WTC11 (cell line): ENCODE measurements at regions not wholly inside any gene's neighbourhood (a gene's known extent, or its start where the extent isn't known, plus 50 kb on each side); places are given as distances from the start of the nearest gene placed in this dataset.

Source experiments
- ATAC-seq: fragments of 200-7000 bp; cut with Tn5 transposase; 2 replicates; pipeline ENCODE4 v1.10.0; 2021; ENCODE audit warnings: mild to moderate bottlenecking, moderate library complexity
- CTCF ChIA-PET: fragments of 300-600 bp; sonication (Branson Sonifier 250); formaldehyde crosslinking; loops from one replicate; lab custom pipeline; 2021; ENCODE audit warnings: antibody characterized with exemption; lab: Charles Lee
- POLR2A ChIA-PET: fragments of 350-600 bp; sonication (Branson Sonifier 250); formaldehyde crosslinking; loops from one replicate; lab custom pipeline; 2021; ENCODE audit warnings: antibody characterized with exemption; lab: Charles Lee
- DNase-seq: peaks from one replicate; pipeline ENCODE4 v3.0.0; 2021; ENCODE audit warnings: low spot score
- H3K27ac Mint-ChIP-seq: 2 replicates; pipeline ENCODE4 v1.8.0; 2021; ENCODE audit warnings: mixed read lengths
- H3K27me3 Mint-ChIP-seq: 2 replicates; pipeline ENCODE4 v1.8.0; 2021; ENCODE audit warnings: low read depth, mild to moderate bottlenecking, moderate library complexity, mixed read lengths
- H3K36me3 Mint-ChIP-seq: 2 replicates; pipeline ENCODE4 v1.8.0; 2021; ENCODE audit warnings: mixed read lengths
- H3K4me1 Mint-ChIP-seq: 2 replicates; pipeline ENCODE4 v1.8.0; 2022; ENCODE audit warnings: mixed read lengths
- H3K4me3 Mint-ChIP-seq: 2 replicates; pipeline ENCODE4 v1.8.0; 2021; ENCODE audit warnings: mild to moderate bottlenecking, moderate library complexity, mixed read lengths
- H3K9me3 Mint-ChIP-seq: 2 replicates; pipeline ENCODE4 v1.8.0; 2021; ENCODE audit warnings: mixed read lengths
- ARID4B ChIP-seq: sonication (generic); formaldehyde crosslinking; IDR thresholded peaks from 2 replicates; pipeline ENCODE4 v1.8.0; 2023; ENCODE audit warnings: missing genetic modification reagents, mild to moderate bottlenecking, borderline replicate concordance
- ATF2 ChIP-seq: sonication (generic); formaldehyde crosslinking; IDR thresholded peaks from 2 replicates; pipeline ENCODE4 v1.8.1; 2022; ENCODE audit warnings: low read depth, missing genetic modification reagents, borderline replicate concordance
- CBFB ChIP-seq: sonication (generic); formaldehyde crosslinking; IDR thresholded peaks from 2 replicates; pipeline ENCODE4 v1.8.1; 2022; ENCODE audit warnings: mild to moderate bottlenecking, low read depth, missing genetic modification reagents
- CDX4 ChIP-seq: fragments of 250-450 bp; sonication (Bioruptor Pico); IDR thresholded peaks from 2 replicates; pipeline ENCODE4 v1.9.0; 2021; ENCODE audit warnings: moderate library complexity, mild to moderate bottlenecking, inconsistent platforms, borderline replicate concordance
- E2F1 ChIP-seq: sonication (generic); formaldehyde crosslinking; IDR thresholded peaks from 2 replicates; pipeline ENCODE4 v1.8.0; 2022; ENCODE audit warnings: mild to moderate bottlenecking, missing genetic modification reagents
- E2F4 ChIP-seq: sonication (generic); formaldehyde crosslinking; IDR thresholded peaks from 2 replicates; pipeline ENCODE4 v1.8.1; 2022; ENCODE audit warnings: low read depth, mild to moderate bottlenecking, moderate library complexity, missing genetic modification reagents, borderline replicate concordance
- ETV6 ChIP-seq: sonication (generic); formaldehyde crosslinking; IDR thresholded peaks from 2 replicates; pipeline ENCODE4 v1.8.1; 2022; ENCODE audit warnings: mild to moderate bottlenecking, missing genetic modification reagents
- JUN ChIP-seq: sonication (generic); formaldehyde crosslinking; IDR thresholded peaks from 2 replicates; pipeline ENCODE4 v1.8.0; 2023; ENCODE audit warnings: mild to moderate bottlenecking, missing genetic modification reagents
- MXD4 ChIP-seq: fragments of 250-450 bp; sonication (Bioruptor Pico); IDR thresholded peaks from 2 replicates; pipeline ENCODE4 v1.8.0; 2021; ENCODE audit warnings: mild to moderate bottlenecking, moderate library complexity, borderline replicate concordance
- NFE2L1 ChIP-seq: sonication (generic); formaldehyde crosslinking; IDR thresholded peaks from 2 replicates; pipeline ENCODE4 v1.8.1; 2023; ENCODE audit warnings: missing genetic modification reagents
- NR1H2 ChIP-seq: sonication (generic); formaldehyde crosslinking; IDR thresholded peaks from 2 replicates; pipeline ENCODE4 v1.9.0; 2021; ENCODE audit warnings: mild to moderate bottlenecking, moderate library complexity, missing genetic modification reagents
- TEAD4 ChIP-seq: sonication (generic); formaldehyde crosslinking; IDR thresholded peaks from 2 replicates; pipeline ENCODE4 v1.8.0; 2022; ENCODE audit warnings: mild to moderate bottlenecking, missing genetic modification reagents
- ZBTB21 ChIP-seq: sonication (generic); formaldehyde crosslinking; IDR thresholded peaks from 2 replicates; pipeline ENCODE4 v1.8.1; 2023; ENCODE audit warnings: mild to moderate bottlenecking, missing genetic modification reagents, borderline replicate concordance
- ZNF263 ChIP-seq: sonication (generic); formaldehyde crosslinking; IDR thresholded peaks from 2 replicates; pipeline ENCODE4 v1.8.1; 2022; ENCODE audit warnings: low read depth, mild to moderate bottlenecking, moderate library complexity, missing genetic modification reagents
- ZNF281 ChIP-seq: sonication (generic); formaldehyde crosslinking; IDR thresholded peaks from 2 replicates; pipeline ENCODE4 v1.8.0; 2023; ENCODE audit warnings: mild to moderate bottlenecking, missing genetic modification reagents
- ZNF532 ChIP-seq: fragments of 250-450 bp; sonication (Bioruptor Pico); IDR thresholded peaks from 2 replicates; pipeline ENCODE4 v1.9.0; 2021; ENCODE audit warnings: mild to moderate bottlenecking, borderline replicate concordance

GRCh38 chr17:34167354-34167753 is 87.7 kb upstream of the CCL2 start (continued):
- TF ChIP-seq ZNF281 = no peak
- no peak for TF ChIP-seq MXD4
- TF ChIP-seq CDX4 (CRISPR knock-in tag) = no peak
- TF ChIP-seq ETV6 (CRISPR knock-in tag) = no peak
- TF ChIP-seq NFE2L1 (CRISPR knock-in tag) = no peak
- TF ChIP-seq JUN (CRISPR knock-in tag) = no peak
- TF ChIP-seq TEAD4 (CRISPR knock-in tag) = no peak
- TF ChIP-seq CBFB (CRISPR knock-in tag) = no peak
- TF ChIP-seq E2F1 (CRISPR knock-in tag) = no peak
- no peak for TF ChIP-seq NR1H2
- no peak for TF ChIP-seq ZNF532 (CRISPR knock-in tag)

GRCh38 chr17:34168989-34169388 is 86.1 kb upstream of the CCL2 start:
- no peak overlapping the region for H3K27ac Mint-ChIP-seq
- no peak for TF ChIP-seq ZBTB21 (CRISPR knock-in tag)
- TF ChIP-seq ZNF263 (CRISPR knock-in tag) = no peak
- TF ChIP-seq CBFB (CRISPR knock-in tag) = no peak
- TF ChIP-seq ATF2 (CRISPR knock-in tag) = no peak
- TF ChIP-seq ARID4B (CRISPR knock-in tag) = no peak
- TF ChIP-seq E2F4 (CRISPR knock-in tag) = no peak
- no peak for TF ChIP-seq ZNF281

More at GRCh38 chr17:34168989-34169388, 86.1 kb upstream of the CCL2 start:
- Mint-ChIP-seq H3K9me3 (peaks cover 16% of the 10 kb centered on the region), H3K4me3 (no peak overlapping the region), H3K27me3 (no peaks in the 10 kb centered on the region; the same call in 1 of the 2 replicates), H3K36me3 (peaks cover 9% of the 10 kb centered on the region), H3K4me1 (peaks cover 22% of the 10 kb centered on the region)
- ChIA-PET POLR2A (no interaction called here), CTCF (interaction anchor here (0.8 to 3.7 kb wide), 3 partner anchors 23 to 192 kb away, joined by 3 to 86 read pairs (median 18); partner anchors contain the start of gene CCL1)
- DNase-seq = no peak
- no peak for ATAC-seq
